Stromal cell of bone marrow (primary cell): ENCODE measurements at regions not wholly inside any gene's neighbourhood (a gene's known extent, or its start where the extent isn't known, plus 50 kb on each side); places are given as distances from the start of the nearest gene placed in this dataset.

Experiments
- DNase-seq: peaks from one replicate; pipeline ENCODE4 v3.0.0-alpha.2; 2012; ENCODE audit warnings: low read depth

GRCh38 chr19:16022681-16023080 lies 53.6 kb upstream of the TPM4 start:
- no peak for DNase-seq

GRCh38 chr19:16023146-16023915 lies 53.0 kb upstream of the TPM4 start:
- DNase-seq = no peak

DNA sequence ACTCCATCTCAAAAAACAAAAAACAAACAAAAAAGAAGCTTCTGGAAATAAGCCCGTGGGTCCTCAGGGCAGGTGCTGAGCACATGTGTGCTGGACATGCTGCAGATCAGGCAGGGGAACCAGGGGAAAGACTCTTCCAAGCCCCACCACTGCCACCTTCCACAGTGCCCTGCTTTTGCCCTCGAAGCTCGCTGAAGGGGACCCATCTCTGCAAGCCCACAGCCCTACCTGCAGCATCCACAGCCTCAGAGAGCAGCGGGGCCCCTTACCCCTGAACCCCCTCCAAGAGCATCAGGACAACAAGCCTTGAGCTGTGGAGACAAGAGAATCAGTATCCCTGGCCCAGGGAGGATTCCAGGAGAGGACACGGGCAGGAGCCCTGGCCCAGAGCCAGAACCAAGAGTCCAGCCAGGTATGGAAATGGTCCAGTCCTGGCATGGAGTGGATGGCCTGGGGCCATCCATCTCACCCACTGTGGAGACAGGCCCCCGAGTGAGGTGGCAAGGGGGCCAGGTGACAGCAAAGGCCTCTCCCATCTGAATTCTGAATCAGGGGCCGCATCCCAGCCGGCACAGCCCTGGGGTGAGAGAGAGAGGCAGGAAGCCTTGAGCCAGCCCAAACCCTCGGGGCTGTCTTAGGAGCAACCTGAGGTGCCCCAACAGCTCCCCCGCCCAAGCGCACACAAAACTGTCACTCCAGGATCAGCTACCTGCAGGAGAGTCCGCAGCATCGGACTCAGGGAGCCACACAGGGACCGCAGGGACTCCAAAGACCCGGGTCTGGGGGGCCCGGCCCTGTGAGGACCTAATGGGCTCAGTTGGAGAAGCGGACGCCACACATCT lies 51.8 kb upstream of the TPM4 start:
- DNase-seq = no peak

- peak; percentile 69 for DNase-seq
Observed at GRCh38 chr19:16025108-16026101, 50.9 kb upstream of the TPM4 start.

DNA sequence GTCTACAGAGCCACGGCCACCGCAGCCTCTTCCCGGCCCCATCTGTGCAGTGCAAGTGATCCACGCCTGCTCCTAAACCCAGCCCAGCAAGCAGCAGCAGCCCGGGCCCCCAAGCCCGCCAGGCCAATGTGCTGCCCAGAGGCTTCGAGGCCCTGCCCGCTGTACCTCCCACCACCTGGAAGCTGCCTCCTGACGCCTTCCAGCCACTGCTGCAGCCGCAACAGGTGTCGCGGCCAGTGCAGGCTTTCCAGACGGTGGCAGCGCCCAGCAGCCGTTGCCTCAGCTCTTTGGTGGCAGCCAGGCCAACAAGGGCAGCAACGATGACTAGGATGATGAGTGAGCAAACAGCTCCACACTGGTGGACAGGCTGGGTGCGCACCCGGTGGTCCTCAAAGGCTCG lies 50.2 kb upstream of the TPM4 start:
- no peak for DNase-seq
